ENCODE measurements at regions not wholly inside any gene's neighbourhood (a gene's known extent, or its start where the extent isn't known, plus 50 kb on each side); places are given as distances from the start of the nearest gene placed in this dataset.

DNA sequence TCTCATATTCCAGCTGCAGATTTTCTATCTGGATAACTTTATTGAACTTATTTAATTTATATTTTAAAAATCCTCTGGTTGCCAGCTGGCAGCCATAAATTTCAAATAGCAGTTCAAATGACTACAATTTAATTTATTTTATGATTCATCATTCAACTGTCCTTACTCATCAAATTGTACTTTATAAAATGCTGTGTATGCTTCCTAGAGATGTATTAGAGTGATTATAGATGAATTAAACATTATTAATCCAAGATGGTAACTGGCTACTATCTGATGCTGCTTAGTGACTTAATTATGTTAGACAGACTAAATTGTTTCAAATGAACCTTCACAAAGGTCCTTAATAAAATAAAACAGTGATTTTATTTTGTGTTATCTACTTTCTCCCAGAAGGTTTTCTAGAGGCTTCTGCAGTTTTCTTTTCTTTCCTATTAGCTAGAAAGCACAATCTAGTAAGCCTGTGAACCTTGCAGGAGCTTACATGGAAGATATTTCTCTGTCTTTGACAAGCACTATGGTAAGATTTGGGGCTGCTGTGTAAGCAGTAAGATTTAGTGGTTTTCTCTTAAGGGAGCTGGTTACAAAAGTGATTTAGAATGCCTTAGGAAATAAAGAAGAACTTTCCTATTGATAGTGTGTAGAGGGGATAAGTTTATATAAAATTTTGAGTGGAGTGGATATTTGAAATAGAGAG, 322.3 kb downstream of the FSIP2 start:
- no peak for DNase-seq (ENCODE audit: low read depth)
- TF ChIP-seq, protein P1, sequence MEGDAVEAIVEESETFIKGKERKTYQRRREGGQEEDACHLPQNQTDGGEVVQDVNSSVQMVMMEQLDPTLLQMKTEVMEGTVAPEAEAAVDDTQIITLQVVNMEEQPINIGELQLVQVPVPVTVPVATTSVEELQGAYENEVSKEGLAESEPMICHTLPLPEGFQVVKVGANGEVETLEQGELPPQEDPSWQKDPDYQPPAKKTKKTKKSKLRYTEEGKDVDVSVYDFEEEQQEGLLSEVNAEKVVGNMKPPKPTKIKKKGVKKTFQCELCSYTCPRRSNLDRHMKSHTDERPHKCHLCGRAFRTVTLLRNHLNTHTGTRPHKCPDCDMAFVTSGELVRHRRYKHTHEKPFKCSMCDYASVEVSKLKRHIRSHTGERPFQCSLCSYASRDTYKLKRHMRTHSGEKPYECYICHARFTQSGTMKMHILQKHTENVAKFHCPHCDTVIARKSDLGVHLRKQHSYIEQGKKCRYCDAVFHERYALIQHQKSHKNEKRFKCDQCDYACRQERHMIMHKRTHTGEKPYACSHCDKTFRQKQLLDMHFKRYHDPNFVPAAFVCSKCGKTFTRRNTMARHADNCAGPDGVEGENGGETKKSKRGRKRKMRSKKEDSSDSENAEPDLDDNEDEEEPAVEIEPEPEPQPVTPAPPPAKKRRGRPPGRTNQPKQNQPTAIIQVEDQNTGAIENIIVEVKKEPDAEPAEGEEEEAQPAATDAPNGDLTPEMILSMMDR (IDR thresholded peaks at IDR 0.05; ENCODE audit: insufficient read depth, low read depth, low read length) = no peak
- no peak overlapping the region for H3K4me3 ChIP-seq (ENCODE audit: low read depth, low read length)

DNA sequence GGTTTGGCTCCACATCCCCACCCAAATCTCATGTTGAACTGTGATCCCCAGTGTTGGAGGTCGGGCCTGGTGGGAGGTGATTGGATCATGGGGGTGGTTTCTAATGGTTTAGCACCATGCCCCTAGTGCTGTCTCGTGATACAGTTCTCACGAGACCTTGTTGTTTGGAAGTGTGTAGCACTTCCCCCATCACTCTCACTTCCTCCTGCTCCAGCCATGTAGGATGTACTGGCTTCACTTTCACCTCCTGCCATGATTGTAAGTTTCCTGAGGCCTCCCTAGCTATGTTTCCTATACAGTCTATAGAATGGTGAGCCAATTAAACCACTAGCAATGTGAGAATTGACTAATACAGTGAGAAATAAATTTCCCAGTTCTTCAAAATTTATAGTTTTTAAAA, 325.9 kb downstream of the FSIP2 start:
- DNase-seq (ENCODE audit: low read depth) = no peak
- H3K4me3 ChIP-seq (ENCODE audit: low read depth, low read length) = no peak overlapping the region
- TF ChIP-seq, protein P1 (IDR thresholded peaks at IDR 0.05; ENCODE audit: insufficient read depth, low read depth, low read length) = no peak

DNA sequence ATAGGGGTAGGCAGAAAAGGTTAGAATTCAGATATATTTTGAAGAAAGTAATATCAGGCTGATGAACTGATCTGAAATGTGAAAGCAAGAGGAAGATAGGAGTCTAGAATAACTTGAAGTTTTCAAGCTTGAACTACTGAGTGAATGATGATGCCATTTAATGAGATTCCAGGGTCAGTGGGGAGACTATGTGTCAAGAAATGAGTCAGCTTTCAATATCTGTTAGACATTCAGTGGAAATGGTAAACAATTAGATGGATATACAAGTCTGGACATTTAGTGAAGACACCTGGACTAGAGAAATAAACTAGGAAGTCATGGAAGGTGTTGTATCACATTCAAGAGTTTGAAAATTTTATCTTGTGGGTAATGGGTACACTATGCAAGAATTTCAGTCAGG, 326.9 kb downstream of the FSIP2 start:
- H3K4me3 ChIP-seq (ENCODE audit: low read depth, low read length) = no peak overlapping the region
- TF ChIP-seq, protein P1 (IDR thresholded peaks at IDR 0.05; ENCODE audit: insufficient read depth, low read depth, low read length) = no peak
- DNase-seq (ENCODE audit: low read depth) = no peak

DNA sequence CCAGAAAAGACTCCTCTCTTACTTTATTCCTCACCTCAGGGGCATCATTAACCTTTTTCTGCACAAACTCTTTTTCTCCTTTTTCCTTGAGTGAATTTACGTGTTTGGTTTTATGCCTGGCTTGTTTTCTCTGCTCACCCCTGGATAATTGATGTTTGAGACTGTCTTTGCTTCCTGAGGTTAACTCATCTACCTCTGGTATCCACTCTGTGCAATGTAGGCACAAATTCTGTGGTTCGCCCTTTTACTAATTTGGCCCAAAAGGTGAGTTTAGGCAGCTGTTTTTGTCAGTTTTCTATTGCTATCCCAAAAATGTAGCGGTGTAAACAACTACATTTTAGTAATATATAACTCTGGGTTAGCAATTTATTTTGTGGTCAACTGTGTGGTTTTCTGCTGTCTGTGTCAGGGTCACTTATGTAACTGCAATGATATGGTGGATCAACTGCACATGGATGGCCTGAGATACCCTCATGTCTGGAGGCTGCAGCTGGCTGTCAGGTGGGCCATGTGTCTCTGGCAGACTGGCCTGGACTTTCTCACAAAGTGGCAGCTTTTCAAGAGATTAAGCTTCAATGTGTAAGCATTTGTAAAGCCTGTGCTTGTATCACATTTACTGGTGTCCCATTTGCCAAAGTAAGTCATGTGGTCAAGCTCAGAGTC, 329.7 kb downstream of the FSIP2 start:
- TF ChIP-seq, protein P1 (IDR thresholded peaks at IDR 0.05; ENCODE audit: insufficient read depth, low read depth, low read length) = no peak
- H3K4me3 ChIP-seq (ENCODE audit: low read depth, low read length) = no peak overlapping the region
- DNase-seq (ENCODE audit: low read depth) = peak; percentile 50

DNA sequence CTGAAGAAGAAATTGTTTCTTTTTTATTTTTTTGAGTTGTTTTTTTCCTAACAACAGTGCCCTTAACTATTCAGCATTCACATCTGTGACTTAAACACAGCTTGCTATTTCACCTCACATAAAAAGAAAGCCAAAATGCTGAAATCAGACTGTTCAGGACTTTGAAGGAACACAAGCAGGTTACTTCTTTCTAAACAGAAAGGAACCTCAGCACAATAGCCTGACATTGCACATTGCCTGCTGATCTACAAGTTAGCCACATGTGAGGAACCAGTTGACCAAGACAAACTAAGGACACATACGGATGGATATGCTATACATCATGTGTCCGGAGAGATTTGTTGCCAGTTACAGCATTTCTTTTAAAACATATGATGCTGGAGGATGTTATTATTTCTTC, 331.1 kb downstream of the FSIP2 start:
- H3K4me3 ChIP-seq (ENCODE audit: low read depth, low read length) = no peak overlapping the region
- TF ChIP-seq, protein P1 (IDR thresholded peaks at IDR 0.05; ENCODE audit: insufficient read depth, low read depth, low read length) = no peak
- DNase-seq (ENCODE audit: low read depth) = no peak

DNA sequence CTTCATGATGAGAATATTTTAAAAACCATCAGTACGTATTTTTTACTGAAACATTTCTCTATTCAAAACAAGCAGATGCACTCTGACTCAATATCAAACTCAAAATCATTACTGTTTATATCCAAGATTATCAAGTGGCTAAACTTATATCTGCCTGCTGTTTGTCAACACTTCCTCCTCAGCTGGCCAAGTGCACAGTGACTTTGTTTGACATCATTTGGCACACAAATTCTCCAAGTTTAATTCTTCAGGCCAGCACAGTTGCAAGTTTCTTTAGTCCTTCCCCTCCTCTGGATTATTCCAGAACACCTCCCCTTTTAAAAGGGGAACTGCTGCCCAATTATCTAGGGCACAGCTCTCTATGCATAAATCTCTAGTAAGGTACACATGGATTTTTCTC, 346.6 kb downstream of the FSIP2 start:
- TF ChIP-seq, protein P1 (IDR thresholded peaks at IDR 0.05; ENCODE audit: insufficient read depth, low read depth, low read length) = no peak
- no peak for DNase-seq (ENCODE audit: low read depth)
- no peak overlapping the region for H3K4me3 ChIP-seq (ENCODE audit: low read depth, low read length)
